Colonic mucosa (tissue), 4 donors: ENCODE measurements at regions not wholly inside any gene's neighbourhood (a gene's known extent, or its start where the extent isn't known, plus 50 kb on each side); places are given as distances from the start of the nearest gene placed in this dataset.

Experiments used
- DNase-seq: peaks from one replicate; pipeline ENCODE4 v3.0.0-alpha.2; 2020
- H3K27ac ChIP-seq: fragments of 200-600 bp; one replicate; pipeline ENCODE4 v1.8.0; 2021
- H3K27me3 ChIP-seq: fragments of 200-600 bp; one replicate; pipeline ENCODE4 v1.8.0; 2021
- H3K36me3 ChIP-seq: fragments of 200-600 bp; one replicate; pipeline ENCODE4 v1.8.0; 2021
- H3K4me1 ChIP-seq: fragments of 200-600 bp; one replicate; pipeline ENCODE4 v1.8.0; 2021; ENCODE audit warnings: mild to moderate bottlenecking
- H3K4me3 ChIP-seq: fragments of 200-600 bp; one replicate; pipeline ENCODE4 v1.8.0; 2021
- H3K9ac ChIP-seq, 2 donors: one replicate each; pipeline ENCODE4 v1.7.0; 2013; ENCODE audit warnings: control low read depth in 2 of 2, low read depth in 2 of 2, low read length in 2 of 2
- H3K9me3 ChIP-seq: fragments of 200-600 bp; one replicate; pipeline ENCODE4 v1.8.0; 2021
- intact Hi-C: fragments of 100-400 bp; cut with DNase I; formaldehyde crosslinking; loops from one replicate; pipeline ENCODE4 v1.14.1; 2022
- TF ChIP-seq, protein P1 (sequence below): fragments of 200-600 bp; IDR thresholded peaks from one replicate; pipeline ENCODE4 v1.8.0; 2022; ENCODE audit warnings: antibody characterized with exemption, mild to moderate bottlenecking
- donor health status: healthy.
- donor health status: DM: no; HTN: no; CAD: no.
- donor health status: DM: no; HTN: no; CAD: no.

DNA sequence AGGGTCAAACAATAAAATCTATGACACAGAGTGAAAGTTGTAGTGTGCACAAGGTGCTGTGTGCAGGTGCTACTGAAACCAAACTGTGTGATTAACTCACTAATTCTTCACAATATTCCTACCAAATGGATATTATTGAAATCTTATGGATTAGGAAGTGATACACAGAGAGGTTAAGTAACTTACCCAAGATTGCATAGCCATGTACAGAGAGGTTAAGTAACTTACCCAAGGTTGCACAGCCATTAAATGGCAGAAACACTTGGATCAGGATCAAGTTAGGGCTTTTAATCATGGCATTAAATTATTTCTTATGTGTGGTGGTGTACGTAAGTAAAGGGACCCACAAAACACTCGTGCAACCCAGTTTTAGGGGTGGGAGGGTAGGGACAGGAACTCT is 771.4 kb downstream of the AACS start:
- H3K36me3 ChIP-seq: no peaks in the 10 kb centered on the region
- TF ChIP-seq, protein P1, sequence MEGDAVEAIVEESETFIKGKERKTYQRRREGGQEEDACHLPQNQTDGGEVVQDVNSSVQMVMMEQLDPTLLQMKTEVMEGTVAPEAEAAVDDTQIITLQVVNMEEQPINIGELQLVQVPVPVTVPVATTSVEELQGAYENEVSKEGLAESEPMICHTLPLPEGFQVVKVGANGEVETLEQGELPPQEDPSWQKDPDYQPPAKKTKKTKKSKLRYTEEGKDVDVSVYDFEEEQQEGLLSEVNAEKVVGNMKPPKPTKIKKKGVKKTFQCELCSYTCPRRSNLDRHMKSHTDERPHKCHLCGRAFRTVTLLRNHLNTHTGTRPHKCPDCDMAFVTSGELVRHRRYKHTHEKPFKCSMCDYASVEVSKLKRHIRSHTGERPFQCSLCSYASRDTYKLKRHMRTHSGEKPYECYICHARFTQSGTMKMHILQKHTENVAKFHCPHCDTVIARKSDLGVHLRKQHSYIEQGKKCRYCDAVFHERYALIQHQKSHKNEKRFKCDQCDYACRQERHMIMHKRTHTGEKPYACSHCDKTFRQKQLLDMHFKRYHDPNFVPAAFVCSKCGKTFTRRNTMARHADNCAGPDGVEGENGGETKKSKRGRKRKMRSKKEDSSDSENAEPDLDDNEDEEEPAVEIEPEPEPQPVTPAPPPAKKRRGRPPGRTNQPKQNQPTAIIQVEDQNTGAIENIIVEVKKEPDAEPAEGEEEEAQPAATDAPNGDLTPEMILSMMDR: no peak
- intact Hi-C loops: no loop called here

DNA sequence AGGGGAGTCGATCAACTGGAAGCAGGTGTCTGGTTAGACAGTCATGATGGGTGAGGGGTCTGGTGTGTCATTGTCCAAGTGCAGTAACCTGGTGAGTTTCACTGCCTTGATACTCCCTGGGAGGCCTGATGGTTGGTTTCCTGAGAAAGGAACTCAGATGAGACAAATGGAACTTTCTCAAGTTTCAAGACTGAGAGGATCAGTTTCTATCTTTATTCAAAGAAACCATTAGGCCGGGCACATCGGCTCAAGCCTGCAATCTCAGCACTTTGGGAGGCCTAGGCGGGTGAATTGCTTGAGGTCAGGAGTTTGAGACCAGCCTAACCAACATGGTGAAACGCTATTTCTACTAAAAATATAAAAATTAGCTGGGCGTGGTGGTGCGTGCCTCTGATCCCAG is 776.1 kb downstream of the AACS start:
- no peaks in the 10 kb centered on the region for H3K9me3 ChIP-seq
- intact Hi-C loops: no loop called here
- no peaks in the 10 kb centered on the region for H3K27me3 ChIP-seq
- H3K36me3 ChIP-seq: no peaks in the 10 kb centered on the region
- H3K9ac ChIP-seq: no peak overlapping the region
- H3K4me1 ChIP-seq: no peaks in the 10 kb centered on the region
- TF ChIP-seq, protein P1: no peak
- H3K4me3 ChIP-seq: no peak overlapping the region
- no peak overlapping the region for H3K27ac ChIP-seq
- no peak for DNase-seq

More for the DNA sequence above, 771.4 kb downstream of the AACS start:
- DNase-seq: no peak
- H3K9ac ChIP-seq: no peak overlapping the region
- no peaks in the 10 kb centered on the region for H3K9me3 ChIP-seq
- H3K27ac ChIP-seq: no peak overlapping the region
- no peaks in the 10 kb centered on the region for H3K4me1 ChIP-seq
- H3K27me3 ChIP-seq: no peaks in the 10 kb centered on the region
- no peak overlapping the region for H3K4me3 ChIP-seq

DNA sequence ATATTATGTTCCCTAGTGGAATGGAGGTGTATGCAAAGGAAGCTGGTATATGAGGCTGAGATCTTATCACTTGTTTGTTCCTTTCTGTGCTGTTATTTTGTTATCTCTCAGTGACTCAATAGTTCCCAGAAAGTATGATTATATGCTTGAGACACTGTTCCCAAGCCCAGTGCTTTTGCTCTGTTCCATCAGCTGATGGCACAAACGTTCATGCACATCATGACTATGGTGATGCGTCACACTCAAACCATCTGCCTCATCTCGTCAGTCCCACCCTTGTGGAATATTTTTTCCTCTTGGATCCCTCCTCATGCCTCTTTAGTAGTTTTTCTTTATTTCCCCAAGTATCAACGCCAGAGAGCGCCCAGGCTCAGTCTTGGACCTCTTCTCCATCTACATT is 786.9 kb downstream of the AACS start:
- no peaks in the 10 kb centered on the region for H3K36me3 ChIP-seq
- H3K27ac ChIP-seq: no peak overlapping the region
- TF ChIP-seq, protein P1: no peak
- DNase-seq: no peak
- H3K9me3 ChIP-seq: no peaks in the 10 kb centered on the region
- no peak overlapping the region for H3K9ac ChIP-seq
- no peak overlapping the region for H3K4me3 ChIP-seq
- H3K4me1 ChIP-seq: no peaks in the 10 kb centered on the region
- H3K27me3 ChIP-seq: no peaks in the 10 kb centered on the region
- intact Hi-C loops: no loop called here

DNA sequence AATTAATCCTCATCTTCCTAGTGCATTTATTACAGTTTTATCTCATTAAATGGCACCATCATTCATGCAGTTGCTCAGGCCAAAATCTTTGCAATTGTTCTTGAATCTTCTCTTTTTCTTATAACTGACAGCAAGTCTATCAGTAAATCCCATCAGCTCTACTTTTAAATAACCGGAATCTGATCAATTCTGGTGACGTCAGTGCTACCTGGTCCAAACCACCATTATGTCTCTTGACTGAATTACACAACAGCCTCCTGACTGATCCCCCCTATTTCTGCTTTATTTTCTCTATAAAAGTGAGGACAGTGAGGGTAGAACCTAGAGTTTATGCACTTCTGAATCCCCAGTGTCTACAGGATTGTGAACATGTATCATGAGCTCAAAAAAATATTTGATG is 787.4 kb downstream of the AACS start:
- no peak overlapping the region for H3K27ac ChIP-seq
- H3K27me3 ChIP-seq: no peaks in the 10 kb centered on the region
- DNase-seq: no peak
- TF ChIP-seq, protein P1: no peak
- no peak overlapping the region for H3K9ac ChIP-seq
- H3K4me3 ChIP-seq: no peak overlapping the region
- intact Hi-C loops: no loop called here
- no peaks in the 10 kb centered on the region for H3K36me3 ChIP-seq
- H3K4me1 ChIP-seq: no peaks in the 10 kb centered on the region
- no peaks in the 10 kb centered on the region for H3K9me3 ChIP-seq

DNA sequence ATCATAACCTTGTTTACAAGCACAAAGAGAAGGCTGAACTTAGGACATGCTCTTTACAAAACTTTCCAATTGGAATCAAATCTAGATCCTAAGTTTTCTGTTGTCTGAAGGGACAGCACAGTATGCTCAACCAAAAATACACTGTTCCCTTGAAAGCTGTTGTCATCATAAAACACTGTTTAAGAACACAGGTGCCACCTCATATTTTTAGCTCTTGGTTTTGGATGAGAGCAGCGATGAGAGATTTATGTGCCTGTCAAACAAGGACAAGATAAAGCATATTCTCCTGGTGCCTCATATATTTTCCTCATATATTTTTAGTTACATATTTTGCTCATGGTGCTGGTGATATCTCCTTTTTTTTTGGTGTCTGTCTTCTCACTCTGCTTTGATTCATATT is 788.4 kb downstream of the AACS start:
- no peak overlapping the region for H3K4me3 ChIP-seq
- no peak overlapping the region for H3K9ac ChIP-seq
- DNase-seq: no peak
- no peak overlapping the region for H3K27ac ChIP-seq
- no peaks in the 10 kb centered on the region for H3K27me3 ChIP-seq
- H3K36me3 ChIP-seq: no peaks in the 10 kb centered on the region
- intact Hi-C loops: no loop called here
- no peaks in the 10 kb centered on the region for H3K4me1 ChIP-seq
- TF ChIP-seq, protein P1: no peak
- H3K9me3 ChIP-seq: no peaks in the 10 kb centered on the region

DNA sequence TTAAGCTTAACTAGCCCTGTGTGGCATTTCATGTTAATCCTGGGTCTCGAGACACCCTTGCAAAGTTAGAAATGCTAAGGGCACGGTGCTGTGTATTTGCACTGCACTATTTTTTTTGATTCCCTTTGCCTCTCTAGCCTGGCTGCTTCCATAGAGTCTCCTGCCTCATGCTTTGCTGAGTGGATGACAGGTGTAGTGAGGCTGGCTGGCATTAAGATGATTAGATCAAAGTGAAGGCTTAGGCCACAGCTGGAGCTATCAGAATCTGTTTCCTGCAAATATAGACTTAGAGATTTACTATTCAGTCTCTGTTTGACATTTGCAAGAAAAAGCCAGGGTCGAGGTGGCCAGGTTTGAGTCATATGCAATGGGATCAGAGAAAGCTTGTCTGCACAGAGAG is 791.1 kb downstream of the AACS start:
- TF ChIP-seq, protein P1: no peak
- Histone ChIP-seq H3K9me3 (no peaks in the 10 kb centered on the region), H3K4me3 (no peak overlapping the region), H3K36me3 (no peaks in the 10 kb centered on the region), H3K4me1 (no peaks in the 10 kb centered on the region), H3K27ac (no peak overlapping the region), H3K9ac (no peak overlapping the region), H3K27me3 (no peaks in the 10 kb centered on the region)
- intact Hi-C loops: no loop called here
- no peak for DNase-seq
